ENCODE measurements at regions not wholly inside any gene's neighbourhood (a gene's known extent, or its start where the extent isn't known, plus 50 kb on each side); places are given as distances from the start of the nearest gene placed in this dataset.

DNA sequence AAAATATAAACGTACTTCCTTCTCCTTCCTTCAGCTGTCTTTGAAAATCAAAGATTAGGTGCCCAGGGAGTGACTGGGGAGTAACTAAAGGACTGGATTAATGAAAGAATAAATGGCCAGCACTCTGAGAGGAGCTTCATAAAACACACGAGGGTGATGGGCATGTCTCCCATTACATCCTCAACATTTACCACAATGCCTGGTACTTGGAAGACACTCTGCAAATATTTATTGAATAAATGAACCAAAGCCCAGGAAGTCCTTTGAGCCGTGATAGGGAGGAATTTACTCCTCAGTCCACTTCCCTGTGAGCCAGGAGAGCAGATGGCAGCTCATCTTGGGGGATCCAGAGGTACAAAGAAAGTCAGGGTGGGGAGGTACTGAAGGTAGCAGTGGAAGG is 96.3 kb downstream of the RAB11FIP2 start:
- Histone ChIP-seq H3K79me1 (ENCODE audit: low read depth, low read length) (no peaks in the 10 kb centered on the region), H3K4me2 (ENCODE audit: insufficient read depth, low read length, poor library complexity, severe bottlenecking) (no peak overlapping the region), H3K36me3 (replicated peaks in 1 of 2; ENCODE audit: control insufficient read depth in 2 of 2, insufficient read depth in 2 of 2, low read length in 2 of 2) (no peaks in the 10 kb centered on the region), H4K8ac (ENCODE audit: low read depth, low read length) (no peak overlapping the region), H3K4me3 (ENCODE audit: low read length in 2 of 2) (no peak overlapping the region), H3K9me3 (replicated peaks in 1 of 2; ENCODE audit: control insufficient read depth in 2 of 2, insufficient read depth in 1 of 2, low read depth in 1 of 2, low read length in 2 of 2) (peaks cover 0 to 2% of the 10 kb centered on the region in 2 donors), H3K9ac (ENCODE audit: low read depth, low read length, poor library complexity) (no peak overlapping the region), H2BK12ac (ENCODE audit: low read length) (no peak overlapping the region), H2AK5ac (ENCODE audit: low read depth, low read length) (no peak overlapping the region), H2AFZ (ENCODE audit: low read length) (no peak overlapping the region), H3K27ac (replicated peaks; ENCODE audit: low read length) (no peak overlapping the region), H3K23ac (ENCODE audit: low read depth, low read length, poor library complexity) (no peak overlapping the region), H3K4me1 (ENCODE audit: control insufficient read depth in 2 of 2, insufficient read depth in 1 of 2, low read depth in 1 of 2, low read length in 2 of 2) (peaks cover 0 to 8% of the 10 kb centered on the region in 2 donors), H4K91ac (ENCODE audit: low read depth, low read length, poor library complexity) (no peak overlapping the region), H2BK15ac (ENCODE audit: low read length) (no peak overlapping the region), H3K27me3 (ENCODE audit: control insufficient read depth in 3 of 3, insufficient read depth in 3 of 3, low read depth in 1 of 3, low read length in 3 of 3) (peaks cover 0 to 3% (median 2%) of the 10 kb centered on the region in 3 experiments), H2BK120ac (ENCODE audit: low read depth, low read length) (no peak overlapping the region), H3K18ac (ENCODE audit: low read length) (no peak overlapping the region), H3K4ac (ENCODE audit: low read length) (no peak overlapping the region), H2BK5ac (ENCODE audit: low read length) (no peak overlapping the region), H3K14ac (ENCODE audit: low read length) (no peak overlapping the region)
- no peak for DNase-seq (ENCODE audit: low spot score)
- WGBS, 2 donors (ENCODE audit: extremely low coverage in 2 of 2, insufficient read length in 2 of 2, insufficient replicate concordance in 1 of 2) = no CpG with 5 or more reads among the region's 3 CpGs
